ENCODE measurements at regions not wholly inside any gene's neighbourhood (a gene's known extent, or its start where the extent isn't known, plus 50 kb on each side); places are given as distances from the start of the nearest gene placed in this dataset.

GRCh38 chr11:15419696-15420095, 305.0 kb downstream of the INSC start:
- H3K9ac ChIP-seq = no peak overlapping the region
- H3K27ac ChIP-seq = no peak overlapping the region
- TF ChIP-seq Cebpa-rat (IDR thresholded peaks at IDR 0.05) = no peak
- no peak overlapping the region for H3K4me3 ChIP-seq
- no peaks in the 10 kb centered on the region for H3K27me3 ChIP-seq
- peaks cover 0 to 2% (median 0%) of the 10 kb centered on the region in 11 experiments; a peak in 1 of 22 replicates for H3K9me3 ChIP-seq (replicated peaks in 1 of 11)
- no peaks in the 10 kb centered on the region for H3K36me3 ChIP-seq
- H4K20me1 ChIP-seq = no peaks in the 10 kb centered on the region
- no peak overlapping the region for H3K4me2 ChIP-seq
- H3K4me1 ChIP-seq = peaks cover 0 to 8% (median 0%) of the 10 kb centered on the region in 10 experiments; a peak in 2 of 20 replicates

DNA sequence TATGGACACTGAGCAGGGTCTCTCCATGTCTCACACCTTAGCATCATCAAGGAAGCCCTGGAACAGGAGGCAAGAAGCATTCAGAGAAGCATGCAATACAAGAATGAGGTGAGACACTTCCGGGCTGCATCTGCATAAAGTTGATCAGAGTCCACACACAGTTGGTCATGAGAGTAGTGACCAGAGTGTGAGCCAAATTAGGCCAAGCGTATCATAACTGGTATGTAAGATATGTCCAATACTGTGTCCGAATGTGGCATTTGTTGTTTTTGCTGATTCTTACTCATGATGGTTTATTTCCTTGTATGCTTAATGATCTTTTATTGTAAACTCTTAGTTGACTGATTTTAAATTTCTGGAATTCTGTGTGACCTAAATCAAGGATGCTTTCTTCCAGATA, 315.7 kb downstream of the INSC start:
- Histone ChIP-seq H3K27me3 (no peaks in the 10 kb centered on the region), H3K27ac (no peak overlapping the region), H4K20me1 (no peaks in the 10 kb centered on the region), H3K9me3 (replicated peaks in 1 of 11) (no peaks in the 10 kb centered on the region), H3K4me1 (no peaks in the 10 kb centered on the region), H3K4me3 (no peak overlapping the region), H3K36me3 (no peaks in the 10 kb centered on the region), H3K9ac (no peak overlapping the region), H3K4me2 (no peak overlapping the region)
- TF ChIP-seq Cebpa-rat (IDR thresholded peaks at IDR 0.05) = no peak

DNA sequence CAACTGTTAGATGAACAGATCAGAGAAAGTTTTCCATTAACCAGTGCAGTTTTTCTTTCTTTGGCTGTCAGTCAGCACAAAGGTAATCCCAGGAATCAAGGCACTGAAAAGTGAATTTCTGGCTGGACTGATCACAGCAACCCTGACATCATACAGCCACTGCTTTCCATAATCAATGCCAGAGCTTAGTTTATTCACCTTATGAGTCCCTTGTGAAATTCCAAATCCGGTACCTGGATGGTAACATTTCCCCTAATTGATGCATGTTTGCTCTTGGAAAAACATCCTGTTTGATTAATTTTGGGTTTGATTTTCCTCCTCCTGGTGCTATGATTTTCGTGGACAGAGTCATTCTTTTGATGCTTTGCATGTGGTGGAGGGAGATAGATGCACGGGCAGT, 319.8 kb downstream of the INSC start:
- Histone ChIP-seq H3K27ac (no peak overlapping the region), H3K36me3 (no peaks in the 10 kb centered on the region), H3K9me3 (replicated peaks in 1 of 11) (no peaks in the 10 kb centered on the region), H3K4me1 (no peaks in the 10 kb centered on the region), H3K27me3 (no peaks in the 10 kb centered on the region), H4K20me1 (no peaks in the 10 kb centered on the region), H3K9ac (no peak overlapping the region), H3K4me2 (no peak overlapping the region), H3K4me3 (no peak overlapping the region)
- no peak for TF ChIP-seq Cebpa-rat (IDR thresholded peaks at IDR 0.05)

GRCh38 chr11:15446315-15446714, 331.6 kb downstream of the INSC start:
- no peaks in the 10 kb centered on the region for H3K27me3 ChIP-seq
- TF ChIP-seq Cebpa-rat (IDR thresholded peaks at IDR 0.05) = no peak
- no peak overlapping the region for H3K9ac ChIP-seq
- no peak overlapping the region for H3K4me2 ChIP-seq
- no peaks in the 10 kb centered on the region for H4K20me1 ChIP-seq
- no peak overlapping the region for H3K27ac ChIP-seq
- H3K4me3 ChIP-seq = no peak overlapping the region
- H3K36me3 ChIP-seq = no peaks in the 10 kb centered on the region
- H3K4me1 ChIP-seq = no peaks in the 10 kb centered on the region
- no peaks in the 10 kb centered on the region for H3K9me3 ChIP-seq (replicated peaks in 1 of 11)

- Histone ChIP-seq H3K27ac (no peak overlapping the region), H3K4me3 (no peak overlapping the region), H3K27me3 (no peaks in the 10 kb centered on the region), H3K9me3 (replicated peaks in 1 of 11) (no peaks in the 10 kb centered on the region), H3K9ac (no peak overlapping the region), H3K36me3 (no peaks in the 10 kb centered on the region), H3K4me2 (no peak overlapping the region), H3K4me1 (no peaks in the 10 kb centered on the region), H4K20me1 (no peaks in the 10 kb centered on the region)
- no peak for TF ChIP-seq Cebpa-rat (IDR thresholded peaks at IDR 0.05)
Measured at GRCh38 chr11:15446929-15447328, 332.2 kb downstream of the INSC start.

DNA sequence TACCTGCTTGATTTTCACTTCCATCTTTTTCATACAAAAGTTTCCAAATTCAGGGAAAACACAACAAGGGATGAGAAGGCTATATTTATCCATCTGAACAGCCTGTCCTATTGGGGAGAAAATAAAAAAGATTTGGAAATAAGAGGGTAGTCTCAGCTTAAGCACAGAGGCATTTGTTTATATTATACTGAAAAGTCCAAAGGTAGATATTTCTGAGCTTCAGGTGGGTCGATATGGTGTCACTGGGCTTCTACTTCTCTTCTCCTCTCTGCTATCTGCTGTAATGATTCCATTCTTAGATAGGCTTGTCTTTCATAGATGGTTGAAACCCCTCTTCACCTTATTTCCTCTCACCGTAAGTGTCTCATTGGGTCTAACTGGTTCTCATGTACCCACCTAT, 337.0 kb downstream of the INSC start:
- no peaks in the 10 kb centered on the region for H3K4me1 ChIP-seq
- no peak overlapping the region for H3K4me3 ChIP-seq
- no peak overlapping the region for H3K4me2 ChIP-seq
- no peak overlapping the region for H3K27ac ChIP-seq
- no peaks in the 10 kb centered on the region for H3K27me3 ChIP-seq
- TF ChIP-seq Cebpa-rat (IDR thresholded peaks at IDR 0.05) = no peak
- no peaks in the 10 kb centered on the region for H3K36me3 ChIP-seq
- no peak overlapping the region for H3K9ac ChIP-seq
- peaks cover 0 to 10% (median 0%) of the 10 kb centered on the region in 11 experiments; a peak in 5 of 22 replicates for H3K9me3 ChIP-seq (replicated peaks in 1 of 11)
- H4K20me1 ChIP-seq = no peaks in the 10 kb centered on the region

GRCh38 chr11:15453211-15453765, 338.6 kb downstream of the INSC start:
- Histone ChIP-seq H3K9ac (no peak overlapping the region), H3K4me2 (no peak overlapping the region), H3K27me3 (no peaks in the 10 kb centered on the region), H3K27ac (no peak overlapping the region), H3K4me1 (no peaks in the 10 kb centered on the region), H3K4me3 (no peak overlapping the region), H4K20me1 (no peaks in the 10 kb centered on the region), H3K9me3 (replicated peaks in 1 of 11) (peaks cover 0 to 10% (median 0%) of the 10 kb centered on the region in 11 experiments; a peak in 5 of 22 replicates), H3K36me3 (no peaks in the 10 kb centered on the region)
- no peak for TF ChIP-seq Cebpa-rat (IDR thresholded peaks at IDR 0.05)

DNA sequence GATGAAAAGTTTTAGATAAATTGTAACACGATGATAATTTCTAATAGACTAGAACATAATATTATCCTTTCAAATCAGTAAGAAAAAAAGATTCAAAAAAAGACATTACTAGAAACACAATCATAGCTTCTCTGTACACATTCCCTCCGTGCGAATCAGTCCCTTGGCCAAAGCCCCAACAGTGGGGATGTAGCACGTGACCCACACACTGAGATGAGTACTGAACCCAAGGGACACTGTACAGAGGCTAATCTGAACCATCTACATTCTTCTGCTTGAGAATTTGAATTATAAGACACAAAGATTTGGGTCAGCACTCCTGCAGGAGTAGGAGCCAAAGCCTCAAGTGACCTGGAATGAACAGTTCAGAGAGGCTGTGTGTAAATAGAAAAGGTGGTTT, 353.7 kb downstream of the INSC start:
- TF ChIP-seq Cebpa-rat (IDR thresholded peaks at IDR 0.05) = no peak
- no peaks in the 10 kb centered on the region for H3K36me3 ChIP-seq
- no peak overlapping the region for H3K4me2 ChIP-seq
- no peak overlapping the region for H3K27ac ChIP-seq
- H3K9me3 ChIP-seq (replicated peaks in 1 of 11) = no peaks in the 10 kb centered on the region
- H3K4me3 ChIP-seq = no peak overlapping the region
- H4K20me1 ChIP-seq = no peaks in the 10 kb centered on the region
- H3K27me3 ChIP-seq = no peaks in the 10 kb centered on the region
- H3K9ac ChIP-seq = no peak overlapping the region
- H3K4me1 ChIP-seq = peaks cover 0 to 11% (median 4%) of the 10 kb centered on the region in 10 experiments; a peak in 16 of 20 replicates

- no peak for TF ChIP-seq Cebpa-rat (IDR thresholded peaks at IDR 0.05)
- Histone ChIP-seq H3K4me3 (no peak overlapping the region), H3K9me3 (replicated peaks in 1 of 11) (no peaks in the 10 kb centered on the region), H3K4me1 (peaks cover 5 to 26% (median 16%) of the 10 kb centered on the region in 10 experiments), H3K27me3 (peaks cover 0 to 3% (median 0%) of the 10 kb centered on the region in 11 experiments; a peak in 2 of 22 replicates), H4K20me1 (no peaks in the 10 kb centered on the region), H3K27ac (no peak overlapping the region), H3K4me2 (peak overlapping the region in 2 of 11 experiments; percentile 7 to 36; a peak in 1 of 22 replicates), H3K36me3 (no peaks in the 10 kb centered on the region), H3K9ac (no peak overlapping the region)
Measured at GRCh38 chr11:15471048-15471894, 356.5 kb downstream of the INSC start.

Data from BLaER1 treated with 17β-estradiol and CSF1 and Interleukin-3, amounts not matched to agents 10 nM and 100 nM (cell line).